ENCODE measurements at regions not wholly inside any gene's neighbourhood (a gene's known extent, or its start where the extent isn't known, plus 50 kb on each side); places are given as distances from the start of the nearest gene placed in this dataset.

- no peak for TF ChIP-seq CTCF (IDR thresholded peaks at IDR 0.05; ENCODE audit: control extremely low read depth in 1 of 3, insufficient read depth in 1 of 3, low read depth in 1 of 3, low read length in 3 of 3)
- TF ChIP-seq HDAC6 (IDR thresholded peaks at IDR 0.05; ENCODE audit: low read depth, low read length): no peak
- no peak for TF ChIP-seq MAFK (IDR thresholded peaks at IDR 0.05; ENCODE audit: low read depth, low read length)
- no peak for TF ChIP-seq CREB1 (IDR thresholded peaks at IDR 0.05)
- TF ChIP-seq, protein P1, sequence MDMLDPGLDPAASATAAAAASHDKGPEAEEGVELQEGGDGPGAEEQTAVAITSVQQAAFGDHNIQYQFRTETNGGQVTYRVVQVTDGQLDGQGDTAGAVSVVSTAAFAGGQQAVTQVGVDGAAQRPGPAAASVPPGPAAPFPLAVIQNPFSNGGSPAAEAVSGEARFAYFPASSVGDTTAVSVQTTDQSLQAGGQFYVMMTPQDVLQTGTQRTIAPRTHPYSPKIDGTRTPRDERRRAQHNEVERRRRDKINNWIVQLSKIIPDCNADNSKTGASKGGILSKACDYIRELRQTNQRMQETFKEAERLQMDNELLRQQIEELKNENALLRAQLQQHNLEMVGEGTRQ (IDR thresholded peaks at IDR 0.05; ENCODE audit: low read length): no peak
- TF ChIP-seq SAP30 (IDR thresholded peaks at IDR 0.05; ENCODE audit: insufficient read depth, insufficient replicate concordance, low read length): no peak
- TF ChIP-seq SIRT6 (IDR thresholded peaks at IDR 0.05; ENCODE audit: low read length): no peak
- no peak for TF ChIP-seq CBX8 (IDR thresholded peaks at IDR 0.05; ENCODE audit: borderline replicate concordance, low read depth, low read length)
- TF ChIP-seq, protein P2, sequence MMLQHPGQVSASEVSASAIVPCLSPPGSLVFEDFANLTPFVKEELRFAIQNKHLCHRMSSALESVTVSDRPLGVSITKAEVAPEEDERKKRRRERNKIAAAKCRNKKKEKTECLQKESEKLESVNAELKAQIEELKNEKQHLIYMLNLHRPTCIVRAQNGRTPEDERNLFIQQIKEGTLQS (IDR thresholded peaks at IDR 0.05; ENCODE audit: insufficient read depth, low read depth, low read length): no peak
- TF ChIP-seq EGR1 (IDR thresholded peaks at IDR 0.05; ENCODE audit: borderline replicate concordance, low read depth, low read length): no peak
These were observed 124.3 kb upstream of the SLC24A2 start (continued) for GRCh38 chr9:19913151-19913550.

All from H1 (cell line).